GM12874 (cell line): ENCODE measurements at regions not wholly inside any gene's neighbourhood (a gene's known extent, or its start where the extent isn't known, plus 50 kb on each side); places are given as distances from the start of the nearest gene placed in this dataset.

Source experiments
- CTCF ChIP-seq: IDR thresholded peaks from 2 replicates; pipeline ENCODE4 v1.5.1; 2011; ENCODE audit warnings: low read depth, mild to moderate bottlenecking, control low read depth, low read length, moderate library complexity; ENCODE audit not compliant: insufficient read depth

- TF ChIP-seq CTCF = no peak
Measured at GRCh38 chr1:221856228-221857093, 114.6 kb upstream of the DUSP10 start.

- TF ChIP-seq CTCF = no peak
Measured at GRCh38 chr1:221855156-221855555, 113.3 kb upstream of the DUSP10 start.

- no peak for TF ChIP-seq CTCF
Measured at GRCh38 chr1:221851336-221851735, 109.4 kb upstream of the DUSP10 start.

GRCh38 chr1:221850470-221851187 is 108.7 kb upstream of the DUSP10 start:
- no peak for TF ChIP-seq CTCF

GRCh38 chr1:221849897-221850296 is 108.0 kb upstream of the DUSP10 start:
- no peak for TF ChIP-seq CTCF

GRCh38 chr1:221849110-221849509 is 107.2 kb upstream of the DUSP10 start:
- no peak for TF ChIP-seq CTCF

GRCh38 chr1:221847676-221848075 is 105.8 kb upstream of the DUSP10 start:
- no peak for TF ChIP-seq CTCF
